ENCODE measurements at regions not wholly inside any gene's neighbourhood (a gene's known extent, or its start where the extent isn't known, plus 50 kb on each side); places are given as distances from the start of the nearest gene placed in this dataset.

GRCh38 chr6:85747666-85748065 is 105.0 kb upstream of the SYNCRIP start:
- no peak for TF ChIP-seq FOXM1 (IDR thresholded peaks at IDR 0.05; ENCODE audit: borderline replicate concordance)
- TF ChIP-seq BHLHE40 (IDR thresholded peaks at IDR 0.05; ENCODE audit: borderline replicate concordance): no peak
- TF ChIP-seq SP1 (IDR thresholded peaks at IDR 0.05): no peak
- TF ChIP-seq LEF1 (IDR thresholded peaks at IDR 0.05; ENCODE audit: borderline replicate concordance): no peak
- no peak for TF ChIP-seq FOXK2 (IDR thresholded peaks at IDR 0.05)
- TF ChIP-seq ARNT (IDR thresholded peaks at IDR 0.05): no peak
- no peak for TF ChIP-seq NFRKB (IDR thresholded peaks at IDR 0.05)
- TF ChIP-seq FOXA1 (IDR thresholded peaks at IDR 0.05): no peak
- no peak for TF ChIP-seq TARDBP (IDR thresholded peaks at IDR 0.05)
- no peak for TF ChIP-seq CTBP1 (IDR thresholded peaks at IDR 0.05; ENCODE audit: borderline replicate concordance)

Measured in HEK293T (cell line).